ENCODE measurements at regions not wholly inside any gene's neighbourhood (a gene's known extent, or its start where the extent isn't known, plus 50 kb on each side); places are given as distances from the start of the nearest gene placed in this dataset.

DNA sequence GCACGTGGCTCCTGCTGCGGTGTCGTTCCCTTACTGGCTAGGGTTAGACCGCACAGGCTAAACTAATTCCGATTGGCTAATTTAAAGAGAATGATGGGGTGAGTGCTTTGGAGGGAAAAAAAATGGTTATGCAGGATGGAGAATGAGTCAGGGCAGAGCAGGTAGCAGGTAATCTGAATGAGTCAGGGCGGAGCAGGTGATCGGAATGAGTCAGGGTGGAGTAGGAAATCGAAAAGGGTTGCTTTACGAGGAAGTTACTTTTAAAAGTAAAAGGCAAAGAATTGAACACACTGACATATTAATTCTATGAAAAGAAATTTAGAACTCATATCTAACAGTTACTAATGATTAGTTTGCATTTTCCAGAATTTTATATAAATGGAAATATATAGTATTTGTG, 335.5 kb downstream of the FOXO1 start:
- Histone ChIP-seq H3K4me1 (no peaks in the 10 kb centered on the region), H3K27ac (no peak overlapping the region), H3K4me3 (no peak overlapping the region), H3K36me3 (no peaks in the 10 kb centered on the region), H3K9me3 (no peaks in the 10 kb centered on the region), H3K27me3 (no peaks in the 10 kb centered on the region)
- no peak for DNase-seq (ENCODE audit: low spot score in 2 of 2)
- intact Hi-C loops (cut with DNase I; ENCODE audit: low total_unique reads), result no loop called here
- TF ChIP-seq, protein P1, sequence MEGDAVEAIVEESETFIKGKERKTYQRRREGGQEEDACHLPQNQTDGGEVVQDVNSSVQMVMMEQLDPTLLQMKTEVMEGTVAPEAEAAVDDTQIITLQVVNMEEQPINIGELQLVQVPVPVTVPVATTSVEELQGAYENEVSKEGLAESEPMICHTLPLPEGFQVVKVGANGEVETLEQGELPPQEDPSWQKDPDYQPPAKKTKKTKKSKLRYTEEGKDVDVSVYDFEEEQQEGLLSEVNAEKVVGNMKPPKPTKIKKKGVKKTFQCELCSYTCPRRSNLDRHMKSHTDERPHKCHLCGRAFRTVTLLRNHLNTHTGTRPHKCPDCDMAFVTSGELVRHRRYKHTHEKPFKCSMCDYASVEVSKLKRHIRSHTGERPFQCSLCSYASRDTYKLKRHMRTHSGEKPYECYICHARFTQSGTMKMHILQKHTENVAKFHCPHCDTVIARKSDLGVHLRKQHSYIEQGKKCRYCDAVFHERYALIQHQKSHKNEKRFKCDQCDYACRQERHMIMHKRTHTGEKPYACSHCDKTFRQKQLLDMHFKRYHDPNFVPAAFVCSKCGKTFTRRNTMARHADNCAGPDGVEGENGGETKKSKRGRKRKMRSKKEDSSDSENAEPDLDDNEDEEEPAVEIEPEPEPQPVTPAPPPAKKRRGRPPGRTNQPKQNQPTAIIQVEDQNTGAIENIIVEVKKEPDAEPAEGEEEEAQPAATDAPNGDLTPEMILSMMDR (IDR thresholded peaks at IDR 0.05), result no peak
- TF ChIP-seq POLR2A (IDR thresholded peaks at IDR 0.05) (no peak), POLR2AphosphoS5 (IDR thresholded peaks at IDR 0.05) (no peak)

DNA sequence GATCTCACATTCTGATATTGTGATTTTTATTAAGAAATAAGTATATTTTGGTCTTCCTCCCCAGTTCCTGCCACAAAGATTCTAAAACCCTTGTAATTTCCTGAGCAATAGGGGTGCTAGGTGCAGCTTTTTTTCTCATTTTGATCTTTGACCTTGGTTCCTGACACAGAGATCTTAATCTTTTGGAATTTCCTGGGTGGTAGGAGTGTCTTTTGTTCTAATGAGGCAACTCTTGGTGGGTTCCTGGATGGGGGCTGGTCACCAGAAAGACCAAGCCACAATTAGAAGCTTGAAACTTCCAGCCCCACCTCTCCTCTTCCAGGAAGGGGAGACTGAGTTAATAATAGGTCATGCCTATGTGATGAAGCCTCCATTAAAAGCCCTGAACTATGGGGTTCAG, 334.6 kb downstream of the FOXO1 start:
- intact Hi-C loops (cut with DNase I; ENCODE audit: low total_unique reads), result no loop called here
- TF ChIP-seq POLR2A (IDR thresholded peaks at IDR 0.05) (no peak), POLR2AphosphoS5 (IDR thresholded peaks at IDR 0.05) (no peak)
- TF ChIP-seq, protein P1 (IDR thresholded peaks at IDR 0.05), result no peak
- no peak overlapping the region for H3K27ac ChIP-seq
- no peaks in the 10 kb centered on the region for H3K9me3 ChIP-seq
- no peaks in the 10 kb centered on the region for H3K36me3 ChIP-seq
- no peak overlapping the region for H3K4me3 ChIP-seq
- H3K27me3 ChIP-seq, result no peaks in the 10 kb centered on the region
- DNase-seq (ENCODE audit: low spot score in 2 of 2), result no peak
- no peaks in the 10 kb centered on the region for H3K4me1 ChIP-seq

DNA sequence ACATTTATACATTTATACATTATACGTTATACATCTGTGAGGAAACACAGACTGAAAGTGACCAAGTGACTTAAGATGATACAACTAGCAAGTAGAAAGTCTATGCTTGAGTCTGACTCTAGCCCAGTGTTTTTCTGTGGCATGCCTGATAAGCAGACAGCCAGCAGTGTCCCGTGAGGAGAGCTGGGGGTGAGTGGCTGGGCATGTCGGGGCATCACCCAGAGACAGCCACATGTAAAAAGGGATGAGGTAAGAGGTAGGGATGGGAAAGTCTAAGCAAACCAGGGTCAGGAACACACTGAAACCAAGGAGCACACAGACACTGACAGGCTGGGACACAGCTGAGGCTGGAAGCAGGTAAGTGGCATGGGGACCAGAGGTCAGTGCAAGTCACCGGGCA, 333.2 kb downstream of the FOXO1 start:
- TF ChIP-seq, protein P1 (IDR thresholded peaks at IDR 0.05), result no peak
- TF ChIP-seq POLR2AphosphoS5 (IDR thresholded peaks at IDR 0.05) (no peak), POLR2A (IDR thresholded peaks at IDR 0.05) (no peak)
- Histone ChIP-seq H3K4me1 (no peaks in the 10 kb centered on the region), H3K9me3 (no peaks in the 10 kb centered on the region), H3K27ac (no peak overlapping the region), H3K27me3 (no peaks in the 10 kb centered on the region), H3K4me3 (no peak overlapping the region), H3K36me3 (no peaks in the 10 kb centered on the region)
- intact Hi-C loops (cut with DNase I; ENCODE audit: low total_unique reads), result no loop called here
- no peak for DNase-seq (ENCODE audit: low spot score in 2 of 2)

DNA sequence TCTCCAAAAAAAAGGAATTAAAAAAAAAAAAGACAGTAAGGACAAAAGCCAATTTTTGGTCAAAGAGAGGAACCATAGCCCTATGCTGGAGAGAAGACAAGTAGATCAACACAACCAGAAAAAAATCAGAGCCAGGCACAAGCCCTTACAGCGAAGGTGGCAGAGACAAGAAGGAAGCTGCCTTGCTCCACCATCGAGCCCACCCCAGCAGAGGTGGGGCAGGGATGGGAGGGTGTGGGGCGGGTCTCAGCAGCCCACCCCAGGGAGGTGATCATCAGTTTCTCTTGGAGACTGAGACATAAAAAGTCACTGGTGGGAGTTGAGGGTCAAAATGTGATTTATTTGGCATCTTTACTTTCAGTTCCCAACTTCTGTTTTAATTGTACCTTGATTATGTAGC, 332.4 kb downstream of the FOXO1 start:
- intact Hi-C loops (cut with DNase I; ENCODE audit: low total_unique reads), result no loop called here
- DNase-seq (ENCODE audit: low spot score in 2 of 2), result no peak
- H3K36me3 ChIP-seq, result no peaks in the 10 kb centered on the region
- H3K9me3 ChIP-seq, result no peaks in the 10 kb centered on the region
- H3K4me1 ChIP-seq, result no peaks in the 10 kb centered on the region
- no peak overlapping the region for H3K27ac ChIP-seq
- H3K27me3 ChIP-seq, result no peaks in the 10 kb centered on the region
- H3K4me3 ChIP-seq, result no peak overlapping the region
- TF ChIP-seq POLR2AphosphoS5 (IDR thresholded peaks at IDR 0.05), result no peak
- no peak for TF ChIP-seq POLR2A (IDR thresholded peaks at IDR 0.05)
- TF ChIP-seq, protein P1 (IDR thresholded peaks at IDR 0.05), result no peak

DNA sequence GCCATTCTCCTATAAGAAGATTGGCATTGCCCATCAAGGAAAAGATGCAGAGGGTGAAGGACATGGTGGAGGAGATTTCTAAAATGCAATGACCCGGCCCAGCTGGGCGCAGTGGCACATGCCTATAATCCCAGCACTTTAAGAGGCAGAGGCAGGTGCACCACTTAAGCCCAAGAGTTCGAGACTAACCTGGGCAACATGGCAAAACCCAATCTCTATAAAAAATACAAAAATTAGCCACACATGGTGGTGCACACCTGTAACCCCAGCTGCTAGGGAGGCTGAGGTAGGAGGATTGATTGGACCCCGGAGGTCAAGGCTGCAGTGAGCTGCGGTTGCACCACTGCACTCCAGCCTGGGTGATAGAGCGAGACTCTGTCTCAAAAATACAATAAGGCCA, 331.8 kb downstream of the FOXO1 start:
- Histone ChIP-seq H3K27me3 (no peaks in the 10 kb centered on the region), H3K27ac (no peak overlapping the region), H3K4me1 (no peaks in the 10 kb centered on the region), H3K9me3 (no peaks in the 10 kb centered on the region), H3K36me3 (no peaks in the 10 kb centered on the region), H3K4me3 (no peak overlapping the region)
- TF ChIP-seq, protein P1 (IDR thresholded peaks at IDR 0.05), result no peak
- TF ChIP-seq POLR2A (IDR thresholded peaks at IDR 0.05) (no peak), POLR2AphosphoS5 (IDR thresholded peaks at IDR 0.05) (no peak)
- no peak for DNase-seq (ENCODE audit: low spot score in 2 of 2)
- intact Hi-C loops (cut with DNase I; ENCODE audit: low total_unique reads), result no loop called here

All from breast epithelium (tissue), 4 donors.